GM12864 (cell line): ENCODE measurements at regions not wholly inside any gene's neighbourhood (a gene's known extent, or its start where the extent isn't known, plus 50 kb on each side); places are given as distances from the start of the nearest gene placed in this dataset.

Source experiments
- DNase-seq: peaks from one replicate; pipeline ENCODE4 v3.0.0-alpha.2; 2011; ENCODE audit warnings: low read depth
- H3K4me3 ChIP-seq: 2 replicates; pipeline ENCODE4 v1.5.1; 2011; ENCODE audit warnings: mild to moderate bottlenecking, low read depth, low read length, control low read depth
- CTCF ChIP-seq: IDR thresholded peaks from 2 replicates; pipeline ENCODE4 v1.5.1; 2011; ENCODE audit warnings: low read depth, mild to moderate bottlenecking, moderate library complexity, low read length, control low read depth, inconsistent platforms; ENCODE audit errors: missing control alignments

DNA sequence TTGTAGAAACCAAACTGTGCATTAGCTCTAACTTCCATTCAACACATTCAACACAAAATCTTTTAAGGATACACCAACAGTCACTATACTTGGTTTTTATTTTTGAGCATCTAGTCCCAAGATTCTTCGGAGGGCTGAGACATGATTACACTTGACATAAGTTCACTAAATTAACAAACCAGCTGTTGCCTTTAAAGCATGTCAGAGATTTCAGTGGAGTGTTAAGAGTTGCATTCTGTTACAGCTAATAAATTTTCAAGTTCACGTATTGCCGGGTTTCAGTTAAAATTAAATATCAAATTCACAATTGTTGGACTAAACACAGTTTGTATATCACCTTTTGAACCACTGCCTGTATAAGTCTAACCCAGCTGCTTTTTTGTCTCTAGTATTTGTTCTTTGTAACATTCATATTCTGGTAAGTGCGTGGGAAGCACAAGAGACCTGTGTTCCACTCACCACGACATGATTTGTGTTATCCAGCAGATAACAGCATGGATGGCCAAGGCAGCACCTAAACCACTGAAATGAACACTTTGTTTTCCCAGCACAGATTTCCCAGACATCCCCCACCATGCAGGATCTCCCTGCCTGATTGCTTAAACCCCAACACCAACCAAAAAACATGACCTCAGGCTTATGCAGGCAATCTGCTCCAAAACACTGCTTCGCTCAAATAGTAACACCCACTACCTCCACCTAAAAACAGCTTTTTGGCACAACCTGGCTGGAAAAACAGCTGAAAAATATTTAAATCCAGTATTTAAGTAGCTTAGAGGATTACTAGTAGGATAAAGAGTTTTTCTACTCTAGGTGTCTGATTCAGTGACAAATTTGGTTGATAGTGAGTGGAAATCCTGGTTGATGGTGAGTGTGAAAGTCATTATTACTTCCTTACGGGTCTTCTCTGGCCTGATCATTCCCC lies 286.5 kb upstream of the NT5E start:
- TF ChIP-seq CTCF, result no peak
- H3K4me3 ChIP-seq, result no peak overlapping the region
- DNase-seq, result no peak

DNA sequence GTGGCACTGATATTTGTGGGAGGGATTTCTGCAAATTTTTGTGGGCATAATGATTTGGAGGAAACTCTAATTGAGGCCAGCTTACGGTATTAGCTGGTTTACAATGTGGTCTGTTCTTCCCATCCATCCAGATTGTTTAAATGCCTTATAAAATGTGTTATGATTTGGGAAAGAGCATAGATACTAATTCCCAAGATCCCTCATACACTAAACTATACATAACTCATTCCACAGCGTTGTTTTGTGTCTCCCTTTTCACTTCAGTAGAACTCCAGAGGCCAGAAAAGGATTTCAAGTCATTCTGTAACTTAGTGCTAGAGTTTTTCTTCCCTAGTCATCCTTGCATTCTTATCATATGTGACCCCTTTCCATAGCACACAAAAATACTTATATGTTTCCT lies 292.6 kb upstream of the NT5E start:
- no peak for TF ChIP-seq CTCF
- no peak for DNase-seq
- no peak overlapping the region for H3K4me3 ChIP-seq

- no peak for TF ChIP-seq CTCF
- H3K4me3 ChIP-seq, result no peak overlapping the region
- DNase-seq, result no peak
Measured at GRCh38 chr6:85143676-85144075, 306.2 kb upstream of the NT5E start.

DNA sequence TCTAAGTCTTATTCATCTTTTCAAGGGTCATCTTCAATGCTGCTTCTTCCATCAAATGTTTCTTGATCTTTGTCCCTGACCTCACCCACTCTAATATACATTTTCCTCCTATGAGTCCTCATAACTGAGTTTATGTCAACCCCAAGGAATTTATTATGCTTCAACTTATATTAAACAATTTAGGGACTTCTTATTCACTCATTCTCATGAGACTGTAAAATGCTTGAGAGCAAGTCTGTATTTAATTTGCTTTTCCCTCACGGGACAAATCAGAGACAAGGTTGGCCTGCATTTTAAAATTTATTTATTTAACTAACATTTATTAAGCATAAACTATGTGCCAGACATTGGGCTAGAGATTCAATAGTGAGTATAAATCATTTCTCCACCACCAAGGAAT lies 312.0 kb upstream of the NT5E start:
- no peak for DNase-seq
- TF ChIP-seq CTCF, result no peak
- H3K4me3 ChIP-seq, result no peak overlapping the region

GRCh38 chr6:85136310-85136709 lies 313.6 kb upstream of the NT5E start:
- TF ChIP-seq CTCF, result no peak
- no peak overlapping the region for H3K4me3 ChIP-seq
- no peak for DNase-seq

GRCh38 chr6:85135376-85136094 lies 314.3 kb upstream of the NT5E start:
- no peak for TF ChIP-seq CTCF
- no peak overlapping the region for H3K4me3 ChIP-seq
- no peak for DNase-seq
